ENCODE measurements at regions not wholly inside any gene's neighbourhood (a gene's known extent, or its start where the extent isn't known, plus 50 kb on each side); places are given as distances from the start of the nearest gene placed in this dataset.

DNA sequence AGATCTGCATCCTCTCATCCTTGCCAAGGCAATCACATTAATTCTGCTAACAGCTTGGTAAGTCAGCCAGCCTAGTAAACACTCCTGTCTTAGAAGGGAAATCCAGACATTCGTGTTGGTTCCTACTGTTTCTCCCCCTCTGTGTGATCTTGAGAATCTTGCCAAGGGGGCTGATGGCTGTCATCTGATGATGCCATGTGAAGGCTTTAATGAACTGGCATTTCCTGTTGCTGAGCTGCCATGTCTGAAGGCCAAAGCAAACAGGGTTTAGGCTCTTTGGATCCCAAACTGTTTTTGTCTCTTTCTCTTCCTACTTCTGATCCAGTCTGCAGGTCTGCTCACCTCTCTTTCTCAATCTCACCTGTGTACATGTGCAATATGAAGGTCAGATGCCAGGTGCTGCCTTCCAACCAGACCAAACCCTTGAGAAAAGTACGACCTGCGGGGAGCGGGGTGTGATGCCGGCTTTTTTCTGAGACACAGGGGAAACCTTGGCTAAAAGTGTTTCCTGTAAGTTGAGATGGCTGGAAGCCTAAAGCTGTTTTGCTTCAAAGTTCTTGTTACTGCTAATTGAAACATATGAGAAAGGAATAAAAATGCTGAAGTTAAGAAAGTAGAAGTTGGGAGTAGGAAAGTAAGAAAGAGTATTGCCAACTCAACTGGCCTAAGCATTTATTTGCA, 532.9 kb downstream of the ANKRD50 start:
- H3K27ac ChIP-seq: no peak overlapping the region
- no peak for TF ChIP-seq ZFX (IDR thresholded peaks at IDR 0.05; ENCODE audit: borderline replicate concordance)
- TF ChIP-seq CTCF (IDR thresholded peaks at IDR 0.05): no peak

GRCh38 chr4:124181039-124181438, 531.5 kb downstream of the ANKRD50 start:
- H3K27ac ChIP-seq: no peak overlapping the region
- TF ChIP-seq CTCF (IDR thresholded peaks at IDR 0.05) (no peak), ZFX (IDR thresholded peaks at IDR 0.05; ENCODE audit: borderline replicate concordance) (no peak)

DNA sequence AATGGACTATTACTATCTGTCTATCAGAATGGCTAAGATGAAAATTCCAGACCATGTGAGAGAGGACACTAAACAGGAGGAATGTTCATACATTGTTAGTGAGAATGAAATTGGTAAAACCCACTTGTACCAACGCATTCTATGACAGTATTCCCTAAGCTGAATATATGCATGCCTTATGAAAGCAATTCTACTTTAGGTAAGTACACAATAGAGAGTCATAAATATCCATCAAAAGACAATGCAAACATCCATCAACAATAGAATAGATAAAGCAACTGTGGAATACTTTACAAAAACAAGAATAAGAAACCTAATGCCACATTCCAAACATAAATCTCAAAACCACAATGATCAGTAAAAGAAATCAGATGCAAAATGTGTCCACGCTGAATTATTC, 529.3 kb downstream of the ANKRD50 start:
- H3K27ac ChIP-seq: no peak overlapping the region
- TF ChIP-seq CTCF (IDR thresholded peaks at IDR 0.05): no peak
- no peak for TF ChIP-seq ZFX (IDR thresholded peaks at IDR 0.05; ENCODE audit: borderline replicate concordance)

DNA sequence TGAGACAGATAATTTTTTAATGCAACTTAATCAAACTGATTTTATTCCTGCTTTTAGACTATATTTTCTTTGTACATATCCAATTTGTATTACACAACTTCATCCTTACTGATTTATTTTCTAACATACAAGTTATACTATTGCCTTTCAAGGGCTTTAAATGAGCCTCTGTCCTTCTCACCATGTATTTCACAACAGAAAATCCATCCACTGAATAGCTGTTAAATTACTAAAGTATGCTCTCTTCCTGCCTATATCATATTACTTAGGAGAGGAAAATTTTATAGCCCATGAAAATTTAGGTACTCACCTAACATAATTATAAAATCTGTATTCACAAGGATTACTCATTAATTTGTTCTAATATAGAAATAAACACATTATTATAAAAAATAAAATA, 528.6 kb downstream of the ANKRD50 start:
- TF ChIP-seq ZFX (IDR thresholded peaks at IDR 0.05; ENCODE audit: borderline replicate concordance): no peak
- no peak for TF ChIP-seq CTCF (IDR thresholded peaks at IDR 0.05)
- H3K27ac ChIP-seq: no peak overlapping the region

DNA sequence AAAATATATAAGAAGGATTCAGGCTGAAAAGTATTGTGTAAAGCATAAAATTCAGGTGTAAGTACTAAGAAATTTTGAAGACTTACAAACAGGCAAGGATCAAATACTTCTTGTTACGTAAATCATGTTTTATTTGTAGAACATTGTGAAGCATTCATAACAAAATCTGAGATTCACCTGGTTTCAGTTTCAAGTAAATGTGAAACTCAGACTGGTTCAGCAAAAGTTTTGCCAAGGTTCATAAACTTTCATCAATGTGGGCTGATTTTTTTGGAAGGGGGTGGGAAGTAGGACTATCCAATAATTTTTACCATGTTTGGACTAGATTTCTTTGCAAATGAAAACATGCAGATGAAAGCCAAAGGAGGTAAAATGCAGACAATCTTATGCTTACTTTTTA, 527.7 kb downstream of the ANKRD50 start:
- TF ChIP-seq ZFX (IDR thresholded peaks at IDR 0.05; ENCODE audit: borderline replicate concordance): no peak
- TF ChIP-seq CTCF (IDR thresholded peaks at IDR 0.05): no peak
- H3K27ac ChIP-seq: no peak overlapping the region

DNA sequence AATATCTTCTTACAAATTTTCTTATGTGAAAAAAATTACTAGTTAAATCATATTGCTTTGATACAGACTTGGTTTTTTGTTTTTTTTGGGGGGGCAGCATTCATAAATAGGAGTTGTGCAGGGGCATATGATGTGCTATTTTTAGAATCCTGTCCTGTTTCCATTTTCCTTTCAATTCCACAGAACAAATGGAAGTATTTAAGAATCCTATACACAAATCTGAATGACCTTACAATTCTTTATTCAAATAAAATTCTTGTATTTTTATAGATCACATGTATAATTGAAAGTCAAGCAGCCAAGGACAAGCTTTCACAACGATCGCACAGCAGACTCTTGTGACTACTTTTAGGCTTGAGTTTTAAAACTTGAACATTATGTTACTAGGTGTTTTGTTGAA, 523.9 kb downstream of the ANKRD50 start:
- TF ChIP-seq ZFX (IDR thresholded peaks at IDR 0.05; ENCODE audit: borderline replicate concordance) (no peak), CTCF (IDR thresholded peaks at IDR 0.05) (no peak)
- H3K27ac ChIP-seq: no peak overlapping the region

DNA sequence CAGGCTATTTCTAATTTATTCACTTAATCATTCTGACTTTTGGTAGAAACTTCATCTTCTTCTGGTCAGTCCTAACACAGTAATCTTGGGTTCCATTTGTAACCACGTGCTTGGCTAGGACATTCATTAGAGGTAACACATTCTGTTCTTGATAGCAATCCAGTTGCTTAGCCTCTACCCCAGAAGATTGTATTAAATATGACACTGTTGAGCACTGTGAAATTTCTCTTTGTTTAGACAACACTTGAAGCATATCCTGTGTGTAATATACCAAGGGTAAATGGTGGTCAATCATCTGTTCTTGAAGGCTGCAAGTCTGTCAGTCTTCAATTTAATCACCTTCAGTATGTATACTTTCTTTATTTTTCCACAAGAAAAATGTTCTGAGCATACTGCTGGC, 523.0 kb downstream of the ANKRD50 start:
- H3K27ac ChIP-seq: no peak overlapping the region
- TF ChIP-seq ZFX (IDR thresholded peaks at IDR 0.05; ENCODE audit: borderline replicate concordance): no peak
- no peak for TF ChIP-seq CTCF (IDR thresholded peaks at IDR 0.05)

Data from 22Rv1 (cell line).